A549 (cell line): ENCODE measurements at regions not wholly inside any gene's neighbourhood (a gene's known extent, or its start where the extent isn't known, plus 50 kb on each side); places are given as distances from the start of the nearest gene placed in this dataset.

Source experiments
- ATAC-seq, 2 experiments: fragments of 200-7000 bp in 1 of 2; fragments of >200 bp in 1 of 2; cut with Nextera tagmentation in 1 of 2; cut with Tn5 transposase in 1 of 2; 3 replicates each; pipeline versions ENCODE4 v1.8.0 to v1.9.1; 2018 to 2020; ENCODE audit warnings: mild to moderate bottlenecking in 1 of 2, moderate library complexity in 1 of 2
- CTCF ChIA-PET: fragments of 300-600 bp; sonication (Branson Sonifier 250); formaldehyde crosslinking; extraction: SDS; loops from one replicate; lab custom pipeline; 2021; ENCODE audit warnings: antibody characterized with exemption, inconsistent platforms; lab: Yijun Ruan, JAX
- POLR2A ChIA-PET: fragments of 350-600 bp; formaldehyde crosslinking; extraction: SDS; loops from one replicate; lab custom pipeline; 2021; ENCODE audit warnings: antibody characterized with exemption, inconsistent platforms; lab: Yijun Ruan, JAX
- DNase-seq, 2 experiments: peaks; one replicate each; pipeline versions ENCODE4 v3.0.0 to v3.0.0-alpha.2; 2011 to 2016; ENCODE audit warnings: low read depth in 1 of 2, low spot score in 1 of 2
- FAIRE-seq: peaks from 2 replicates; lab custom pipeline; 2011; peaks lifted over from hg19 to GRCh38; lab: Jason Lieb, UNC
- H3K27ac ChIP-seq, 2 experiments: fragments of >200 bp; sonication (Bioruptor Twin); formaldehyde crosslinking; 3 replicates each; pipeline ENCODE4 v1.5.1; 2016 to 2017
- H3K4me1 ChIP-seq: fragments of >200 bp; sonication (Bioruptor Twin); formaldehyde crosslinking; 3 replicates; pipeline ENCODE4 v1.6.1; 2016
- H3K4me2 ChIP-seq: fragments of >200 bp; sonication (Bioruptor Twin); formaldehyde crosslinking; 3 replicates; pipeline ENCODE4 v1.6.1; 2016
- H3K4me3 ChIP-seq: fragments of >200 bp; sonication (Bioruptor Twin); formaldehyde crosslinking; 3 replicates; pipeline ENCODE4 v1.5.1; 2016
- H3K9me3 ChIP-seq: fragments of >200 bp; sonication (Bioruptor Twin); formaldehyde crosslinking; 3 replicates; pipeline ENCODE4 v1.6.1; 2016
- ATOH8 ChIP-seq: fragments of 250-450 bp; sonication (Bioruptor Pico); IDR thresholded peaks from 2 replicates; pipeline ENCODE4 v1.5.0; 2020; ENCODE audit warnings: low read depth, mild to moderate bottlenecking, moderate library complexity
- BCL3 ChIP-seq: fragments of >200 bp; sonication (Bioruptor Twin); formaldehyde crosslinking; IDR thresholded peaks from 3 replicates; pipeline ENCODE4 v1.6.1; 2016
- EHMT2 ChIP-seq: fragments of 200-600 bp; sonication (generic); IDR thresholded peaks from 2 replicates; pipeline ENCODE4 v1.6.1; 2016; ENCODE audit warnings: antibody characterized with exemption, low read depth, mild to moderate bottlenecking, moderate library complexity
- ELK1 ChIP-seq: fragments of 150-350 bp; IDR thresholded peaks from 2 replicates; pipeline ENCODE4 v1.6.1; 2014; ENCODE audit warnings: low read depth, mild to moderate bottlenecking, low read length
- HEYL ChIP-seq: fragments of 250-450 bp; sonication (Bioruptor Pico); IDR thresholded peaks from 2 replicates; pipeline ENCODE4 v1.8.0; 2021; ENCODE audit warnings: mild to moderate bottlenecking, moderate library complexity
- HMGXB4 ChIP-seq: fragments of 250-450 bp; sonication (Bioruptor Pico); IDR thresholded peaks from 2 replicates; pipeline ENCODE4 v1.5.0; 2021; ENCODE audit warnings: mild to moderate bottlenecking, moderate library complexity, borderline replicate concordance
- HOXB5 ChIP-seq: fragments of 250-450 bp; sonication (Bioruptor Pico); IDR thresholded peaks from 2 replicates; pipeline ENCODE4 v1.5.0; 2020; ENCODE audit warnings: mild to moderate bottlenecking, moderate library complexity
- KDM5A ChIP-seq: fragments of 200-600 bp; sonication (generic); IDR thresholded peaks from 2 replicates; pipeline ENCODE4 v1.6.1; 2016; ENCODE audit warnings: antibody characterized with exemption, mild to moderate bottlenecking
- MAX ChIP-seq: IDR thresholded peaks from 2 replicates; pipeline ENCODE4 v1.6.1; 2012
- MAZ ChIP-seq: fragments of 150-350 bp; IDR thresholded peaks from 2 replicates; pipeline ENCODE4 v1.6.1; 2014; ENCODE audit warnings: antibody characterized with exemption, low read depth, low read length, borderline replicate concordance
- NFE2L2 ChIP-seq: fragments of 150-350 bp; conservative IDR thresholded peaks from 2 replicates; pipeline ENCODE4 v1.6.1; 2014; ENCODE audit warnings: low read length
- PBX3 ChIP-seq: IDR thresholded peaks from 2 replicates; pipeline ENCODE4 v1.6.1; 2012
- POLR2A ChIP-seq: IDR thresholded peaks from 2 replicates; pipeline ENCODE4 v1.6.1; 2012; ENCODE audit warnings: mild to moderate bottlenecking, low read length
- POLR2AphosphoS2 ChIP-seq: conservative IDR thresholded peaks from 2 replicates; pipeline ENCODE4 v1.6.1; 2012; ENCODE audit warnings: low read length, improper control_type of control experiment, inconsistent platforms
- RARB ChIP-seq: fragments of 250-450 bp; sonication (Bioruptor Pico); IDR thresholded peaks from 2 replicates; pipeline ENCODE4 v1.8.0; 2021; ENCODE audit warnings: mild to moderate bottlenecking, moderate library complexity
- RCOR1 ChIP-seq: fragments of 150-350 bp; IDR thresholded peaks from 2 replicates; pipeline ENCODE4 v1.6.1; 2014; ENCODE audit warnings: antibody characterized with exemption, low read length, low read depth
- REST ChIP-seq: fragments of 200-600 bp; sonication (generic); IDR thresholded peaks from 2 replicates; pipeline ENCODE4 v1.6.1; 2016; ENCODE audit warnings: antibody characterized with exemption, mild to moderate bottlenecking, moderate library complexity
- RFX5 ChIP-seq: fragments of 450-650 bp; IDR thresholded peaks from 2 replicates; pipeline ENCODE4 v1.7.1; 2014; ENCODE audit warnings: antibody characterized with exemption, mild to moderate bottlenecking, moderate library complexity
- RNF2 ChIP-seq: fragments of 200-600 bp; sonication (generic); IDR thresholded peaks from 2 replicates; pipeline ENCODE4 v1.6.1; 2016; ENCODE audit warnings: low read depth, mild to moderate bottlenecking, antibody characterized with exemption, moderate library complexity, borderline replicate concordance
- SREBF2 ChIP-seq: fragments of 450-650 bp; IDR thresholded peaks from 2 replicates; pipeline ENCODE4 v1.6.1; 2014; ENCODE audit warnings: mild to moderate bottlenecking, moderate library complexity
- USF2 ChIP-seq: fragments of 450-650 bp; IDR thresholded peaks from 2 replicates; pipeline ENCODE4 v1.6.1; 2014; ENCODE audit warnings: antibody characterized with exemption
- WGBS: methylation state at CpG from one replicate; pipeline ENCODE4 v1.1.6; 2017; ENCODE audit errors: missing lambda C conversion rate; 5-methylcytosine and 5-hydroxymethylcytosine counted together

GRCh38 chr17:55930291-55930809 is 179.5 kb downstream of the PCTP start:
- no peak for TF ChIP-seq HEYL (CRISPR knock-in tag)
- TF ChIP-seq REST = no peak
- TF ChIP-seq, all 56 proteins: peak for 0
- POLR2A ChIA-PET = no interaction called here
- FAIRE-seq (peak; percentile 23), ATAC-seq (no peak), DNase-seq (no peak)
- Histone ChIP-seq H3K4me2 (no peak overlapping the region), H3K4me3 (no peak overlapping the region), H3K27ac (no peak overlapping the region), H3K4me1 (no peaks in the 10 kb centered on the region), H3K9me3 (no peaks in the 10 kb centered on the region)
- CTCF ChIA-PET = no interaction called here
- WGBS = 2% methylated on average over 1 of the region's 1 CpG

- FAIRE-seq (no peak), ATAC-seq (no peak), DNase-seq (no peak)
- TF ChIP-seq REST (no peak), RFX5 (no peak), RARB (no peak), ATOH8 (no peak), HMGXB4 (no peak), SREBF2 (no peak), BCL3 (no peak), HOXB5 (CRISPR knock-in tag) (no peak), PBX3 (no peak), NFE2L2 (no peak), RNF2 (no peak), POLR2AphosphoS2 (no peak), MAZ (no peak), RCOR1 (no peak), USF2 (no peak), ELK1 (no peak), EHMT2 (no peak), KDM5A (no peak), POLR2A (no peak), MAX (no peak)
- no peaks in the 10 kb centered on the region for H3K9me3 ChIP-seq
- H3K27ac ChIP-seq = no peak overlapping the region
- ChIA-PET POLR2A (no interaction called here), CTCF (no interaction called here)
- H3K4me2 ChIP-seq = no peak overlapping the region
- no peaks in the 10 kb centered on the region for H3K4me1 ChIP-seq
- 0% methylated on average over 1 of the region's 1 CpG for WGBS
- no peak overlapping the region for H3K4me3 ChIP-seq
Observed at GRCh38 chr17:55931446-55931845, 180.6 kb downstream of the PCTP start.
